OCI-LY1 (cell line): ENCODE measurements at regions not wholly inside any gene's neighbourhood (a gene's known extent, or its start where the extent isn't known, plus 50 kb on each side); places are given as distances from the start of the nearest gene placed in this dataset.

Experiments
- H2AFZ ChIP-seq: fragments of 200-600 bp; sonication (generic), shearing (Covaris generic); 2 replicates; pipeline ENCODE4 v1.6.0; 2014; ENCODE audit warnings: antibody characterized with exemption, mild to moderate bottlenecking, low read length
- H3F3A ChIP-seq: fragments of 200-600 bp; sonication (generic), shearing (Covaris generic); 2 replicates; pipeline ENCODE4 v1.6.0; 2014; ENCODE audit warnings: mild to moderate bottlenecking, antibody characterized with exemption, low read length, moderate library complexity; ENCODE audit not compliant: insufficient read depth
- H3K27ac ChIP-seq: fragments of 200-600 bp; sonication (generic); 2 replicates; pipeline ENCODE4 v1.5.1; 2014; ENCODE audit warnings: low read length, mixed run types, mild to moderate bottlenecking, low read depth; ENCODE audit not compliant: poor library complexity, severe bottlenecking
- H3K27me3 ChIP-seq: fragments of 200-600 bp; sonication (generic); 2 replicates; pipeline ENCODE4 v1.6.0; 2014; ENCODE audit warnings: antibody characterized with exemption, mild to moderate bottlenecking, low read length, moderate library complexity; ENCODE audit not compliant: insufficient read depth
- H3K36me3 ChIP-seq: fragments of 200-600 bp; sonication (generic); 2 replicates; pipeline ENCODE4 v1.6.1; 2014; ENCODE audit warnings: mild to moderate bottlenecking, antibody characterized with exemption, low read length, moderate library complexity, mixed read lengths; ENCODE audit not compliant: insufficient read depth
- H3K4me1 ChIP-seq: fragments of 200-600 bp; sonication (generic); 2 replicates; pipeline ENCODE4 v1.5.1; 2014; ENCODE audit warnings: mild to moderate bottlenecking, low read length, moderate library complexity; ENCODE audit not compliant: insufficient read depth, severe bottlenecking
- H3K4me2 ChIP-seq: fragments of 200-600 bp; sonication (generic), shearing (Covaris generic); 2 replicates; pipeline ENCODE4 v1.6.1; 2014; ENCODE audit warnings: low read length
- H3K4me3 ChIP-seq: fragments of 200-600 bp; sonication (generic); 2 replicates; pipeline ENCODE4 v1.5.1; 2014; ENCODE audit warnings: low read length, low read depth, mild to moderate bottlenecking, mixed read lengths; ENCODE audit not compliant: poor library complexity, severe bottlenecking
- H3K79me2 ChIP-seq: fragments of 200-600 bp; shearing (Covaris generic); 2 replicates; pipeline ENCODE4 v1.6.1; 2016; ENCODE audit warnings: mixed run types, low read length, mixed read lengths; ENCODE audit not compliant: insufficient read depth
- H3K9ac ChIP-seq: fragments of 200-600 bp; sonication (generic), shearing (Covaris generic); 2 replicates; pipeline ENCODE4 v1.6.1; 2014; ENCODE audit warnings: mild to moderate bottlenecking, low read length, mixed read lengths
- H3K9me2 ChIP-seq: fragments of 200-600 bp; sonication (generic), shearing (Covaris generic); 2 replicates; pipeline ENCODE4 v1.6.1; 2014; ENCODE audit warnings: low read depth, mild to moderate bottlenecking, low read length, mixed read lengths
- H3K9me3 ChIP-seq: fragments of 200-600 bp; shearing (Covaris generic); 2 replicates; pipeline ENCODE4 v1.6.1; 2014; ENCODE audit warnings: low read length, mixed read lengths
- H4K20me1 ChIP-seq: fragments of 200-600 bp; sonication (generic), shearing (Covaris generic); 2 replicates; pipeline ENCODE4 v1.6.0; 2016; ENCODE audit warnings: mild to moderate bottlenecking, low read length; ENCODE audit not compliant: insufficient read depth
- CTCF ChIP-seq: fragments of 200-600 bp; sonication (generic), shearing (Covaris generic); IDR thresholded peaks from 2 replicates; pipeline ENCODE4 v1.5.1; 2017; ENCODE audit warnings: mild to moderate bottlenecking, antibody characterized with exemption, low read length, moderate library complexity, mixed read lengths
- EZH2 ChIP-seq: fragments of 200-600 bp; sonication (generic), shearing (Covaris generic); IDR thresholded peaks from 2 replicates; pipeline ENCODE4 v1.8.0; 2017; ENCODE audit warnings: borderline replicate concordance, mixed run types, mild to moderate bottlenecking, antibody characterized with exemption, low read length, moderate library complexity, mixed read lengths

GRCh38 chr6:146893690-146894089, 294.9 kb downstream of the ADGB start:
- H3F3A ChIP-seq: no peaks in the 10 kb centered on the region
- H3K9me3 ChIP-seq: no peaks in the 10 kb centered on the region
- H3K27ac ChIP-seq: no peak overlapping the region
- no peaks in the 10 kb centered on the region for H3K36me3 ChIP-seq
- H3K79me2 ChIP-seq: no peaks in the 10 kb centered on the region
- H3K4me1 ChIP-seq: no peaks in the 10 kb centered on the region
- H3K27me3 ChIP-seq: no peaks in the 10 kb centered on the region
- H3K9me2 ChIP-seq: no peaks in the 10 kb centered on the region
- H3K4me2 ChIP-seq: no peak overlapping the region
- no peak overlapping the region for H3K4me3 ChIP-seq
- no peak overlapping the region for H2AFZ ChIP-seq
- no peaks in the 10 kb centered on the region for H4K20me1 ChIP-seq
- TF ChIP-seq EZH2: no peak
- TF ChIP-seq CTCF: no peak
- H3K9ac ChIP-seq: no peak overlapping the region

- no peaks in the 10 kb centered on the region for H3K27me3 ChIP-seq
- no peak overlapping the region for H3K4me3 ChIP-seq
- H3K9me3 ChIP-seq: no peaks in the 10 kb centered on the region
- no peaks in the 10 kb centered on the region for H3K79me2 ChIP-seq
- no peak overlapping the region for H2AFZ ChIP-seq
- no peak overlapping the region for H3K9ac ChIP-seq
- no peak overlapping the region for H3K27ac ChIP-seq
- H3F3A ChIP-seq: no peaks in the 10 kb centered on the region
- H4K20me1 ChIP-seq: no peaks in the 10 kb centered on the region
- no peak overlapping the region for H3K4me2 ChIP-seq
- no peaks in the 10 kb centered on the region for H3K9me2 ChIP-seq
- H3K36me3 ChIP-seq: no peaks in the 10 kb centered on the region
- H3K4me1 ChIP-seq: no peaks in the 10 kb centered on the region
- TF ChIP-seq CTCF (no peak), EZH2 (no peak)
Measured at GRCh38 chr6:146894624-146895023, 295.9 kb downstream of the ADGB start.

- Histone ChIP-seq H4K20me1 (no peaks in the 10 kb centered on the region), H3K4me1 (no peaks in the 10 kb centered on the region), H3K9ac (no peak overlapping the region), H3K9me2 (no peaks in the 10 kb centered on the region), H3K79me2 (no peaks in the 10 kb centered on the region), H3F3A (no peaks in the 10 kb centered on the region), H3K36me3 (no peaks in the 10 kb centered on the region), H3K27me3 (no peaks in the 10 kb centered on the region), H3K4me2 (no peak overlapping the region), H3K9me3 (no peaks in the 10 kb centered on the region), H3K27ac (no peak overlapping the region), H2AFZ (no peak overlapping the region), H3K4me3 (no peak overlapping the region)
- TF ChIP-seq CTCF: no peak
Measured at GRCh38 chr6:146895101-146895771, 296.5 kb downstream of the ADGB start.
